Activated naive CD8-positive, alpha-beta T cell treated with anti-CD3 and anti-CD28 coated beads, Interleukin-2, amount 50 U/mL, for 24 hours (primary cell): ENCODE measurements at regions not wholly inside any gene's neighbourhood (a gene's known extent, or its start where the extent isn't known, plus 50 kb on each side); places are given as distances from the start of the nearest gene placed in this dataset.

Experiments
- ATAC-seq: fragments of 150-1000 bp; cut with Tn5 transposase; one replicate; pipeline ENCODE4 v1.10.0; 2021
- DNase-seq: peaks from one replicate; pipeline ENCODE4 v3.0.0; 2021
- H3K27ac Mint-ChIP-seq: one replicate; pipeline ENCODE4 v1.8.0; 2021; ENCODE audit warnings: mild to moderate bottlenecking, mixed read lengths
- H3K27me3 Mint-ChIP-seq: one replicate; pipeline ENCODE4 v1.8.0; 2021; ENCODE audit warnings: mixed read lengths
- H3K36me3 Mint-ChIP-seq: one replicate; pipeline ENCODE4 v1.8.0; 2021; ENCODE audit warnings: low read depth, mixed read lengths
- H3K4me1 Mint-ChIP-seq: one replicate; pipeline ENCODE4 v1.8.0; 2021; ENCODE audit warnings: mixed read lengths
- H3K4me3 Mint-ChIP-seq: one replicate; pipeline ENCODE4 v1.8.0; 2021; ENCODE audit warnings: mild to moderate bottlenecking, moderate library complexity, mixed read lengths
- H3K9me3 Mint-ChIP-seq: one replicate; pipeline ENCODE4 v1.8.0; 2021; ENCODE audit warnings: mixed read lengths

GRCh38 chr4:141432000-141432712 lies 204.2 kb upstream of the IL15 start:
- no peak overlapping the region for H3K27ac Mint-ChIP-seq
- no peaks in the 10 kb centered on the region for H3K36me3 Mint-ChIP-seq
- DNase-seq, result no peak
- H3K4me3 Mint-ChIP-seq, result no peak overlapping the region
- H3K4me1 Mint-ChIP-seq, result no peaks in the 10 kb centered on the region
- peaks cover 3% of the 10 kb centered on the region for H3K9me3 Mint-ChIP-seq
- H3K27me3 Mint-ChIP-seq, result no peaks in the 10 kb centered on the region
- no peak for ATAC-seq

GRCh38 chr4:141435446-141436225 lies 200.7 kb upstream of the IL15 start:
- Mint-ChIP-seq H3K27ac (no peak overlapping the region), H3K4me1 (no peaks in the 10 kb centered on the region), H3K36me3 (no peaks in the 10 kb centered on the region), H3K4me3 (no peak overlapping the region), H3K9me3 (peaks cover 3% of the 10 kb centered on the region), H3K27me3 (no peaks in the 10 kb centered on the region)
- DNase-seq (no peak), ATAC-seq (no peak)

- Mint-ChIP-seq H3K4me1 (no peaks in the 10 kb centered on the region), H3K27me3 (no peaks in the 10 kb centered on the region), H3K27ac (no peak overlapping the region), H3K36me3 (no peaks in the 10 kb centered on the region), H3K4me3 (no peak overlapping the region), H3K9me3 (no peaks in the 10 kb centered on the region)
- no peak for ATAC-seq
- DNase-seq, result no peak
Measured at GRCh38 chr4:141439223-141439622, 197.2 kb upstream of the IL15 start.

- no peaks in the 10 kb centered on the region for H3K27me3 Mint-ChIP-seq
- ATAC-seq (no peak), DNase-seq (no peak)
- H3K36me3 Mint-ChIP-seq, result no peaks in the 10 kb centered on the region
- H3K4me3 Mint-ChIP-seq, result no peak overlapping the region
- no peaks in the 10 kb centered on the region for H3K4me1 Mint-ChIP-seq
- peaks cover 4% of the 10 kb centered on the region for H3K9me3 Mint-ChIP-seq
- H3K27ac Mint-ChIP-seq, result no peak overlapping the region
Measured at GRCh38 chr4:141447761-141448160, 188.6 kb upstream of the IL15 start.

GRCh38 chr4:141448490-141448889 lies 187.9 kb upstream of the IL15 start:
- Mint-ChIP-seq H3K4me3 (no peak overlapping the region), H3K27me3 (no peaks in the 10 kb centered on the region), H3K27ac (no peak overlapping the region), H3K36me3 (no peaks in the 10 kb centered on the region), H3K4me1 (no peaks in the 10 kb centered on the region), H3K9me3 (peaks cover 4% of the 10 kb centered on the region)
- ATAC-seq (no peak), DNase-seq (no peak)

GRCh38 chr4:141449927-141450326 lies 186.5 kb upstream of the IL15 start:
- Mint-ChIP-seq H3K4me1 (no peaks in the 10 kb centered on the region), H3K27me3 (peaks cover 1% of the 10 kb centered on the region), H3K36me3 (no peaks in the 10 kb centered on the region), H3K4me3 (no peak overlapping the region), H3K27ac (no peak overlapping the region), H3K9me3 (peaks cover 4% of the 10 kb centered on the region)
- no peak for DNase-seq
- no peak for ATAC-seq

GRCh38 chr4:141455651-141456050 lies 180.7 kb upstream of the IL15 start:
- ATAC-seq (no peak), DNase-seq (no peak)
- H3K27ac Mint-ChIP-seq, result no peak overlapping the region
- no peak overlapping the region for H3K4me3 Mint-ChIP-seq
- H3K36me3 Mint-ChIP-seq, result no peaks in the 10 kb centered on the region
- peaks cover 4% of the 10 kb centered on the region for H3K27me3 Mint-ChIP-seq
- no peaks in the 10 kb centered on the region for H3K4me1 Mint-ChIP-seq
- peaks cover 2% of the 10 kb centered on the region for H3K9me3 Mint-ChIP-seq

- Mint-ChIP-seq H3K27me3 (peaks cover 4% of the 10 kb centered on the region), H3K4me1 (no peaks in the 10 kb centered on the region), H3K27ac (no peak overlapping the region), H3K9me3 (no peaks in the 10 kb centered on the region), H3K36me3 (no peaks in the 10 kb centered on the region), H3K4me3 (no peak overlapping the region)
- ATAC-seq (no peak), DNase-seq (no peak)
Measured at GRCh38 chr4:141457653-141458052, 178.7 kb upstream of the IL15 start.

GRCh38 chr4:141458501-141458900 lies 177.9 kb upstream of the IL15 start:
- Mint-ChIP-seq H3K4me1 (no peaks in the 10 kb centered on the region), H3K27ac (no peak overlapping the region), H3K4me3 (no peak overlapping the region), H3K36me3 (no peaks in the 10 kb centered on the region), H3K27me3 (peaks cover 4% of the 10 kb centered on the region), H3K9me3 (no peaks in the 10 kb centered on the region)
- ATAC-seq, result no peak
- no peak for DNase-seq

GRCh38 chr4:141459020-141459419 lies 177.4 kb upstream of the IL15 start:
- H3K27me3 Mint-ChIP-seq, result peaks cover 2% of the 10 kb centered on the region
- no peak overlapping the region for H3K4me3 Mint-ChIP-seq
- H3K4me1 Mint-ChIP-seq, result no peaks in the 10 kb centered on the region
- H3K36me3 Mint-ChIP-seq, result no peaks in the 10 kb centered on the region
- H3K27ac Mint-ChIP-seq, result no peak overlapping the region
- H3K9me3 Mint-ChIP-seq, result no peaks in the 10 kb centered on the region
- ATAC-seq (no peak), DNase-seq (no peak)

GRCh38 chr4:141462361-141462760 lies 174.0 kb upstream of the IL15 start:
- H3K27ac Mint-ChIP-seq, result no peak overlapping the region

GRCh38 chr4:141463678-141464077 lies 172.7 kb upstream of the IL15 start:
- no peaks in the 10 kb centered on the region for H3K4me1 Mint-ChIP-seq
- H3K4me3 Mint-ChIP-seq, result no peak overlapping the region
- no peak for DNase-seq
- H3K27me3 Mint-ChIP-seq, result peaks cover 2% of the 10 kb centered on the region
- no peaks in the 10 kb centered on the region for H3K9me3 Mint-ChIP-seq
- no peak overlapping the region for H3K27ac Mint-ChIP-seq
- H3K36me3 Mint-ChIP-seq, result no peaks in the 10 kb centered on the region
- ATAC-seq, result no peak

More at GRCh38 chr4:141462361-141462760, 174.0 kb upstream of the IL15 start:
- H3K4me3 Mint-ChIP-seq, result no peak overlapping the region
- no peaks in the 10 kb centered on the region for H3K36me3 Mint-ChIP-seq
- no peak for DNase-seq
- no peak for ATAC-seq
- H3K9me3 Mint-ChIP-seq, result no peaks in the 10 kb centered on the region
- peaks cover 4% of the 10 kb centered on the region for H3K27me3 Mint-ChIP-seq
- H3K4me1 Mint-ChIP-seq, result no peaks in the 10 kb centered on the region

GRCh38 chr4:141464366-141464765 lies 172.0 kb upstream of the IL15 start:
- Mint-ChIP-seq H3K4me3 (no peak overlapping the region), H3K4me1 (no peaks in the 10 kb centered on the region), H3K27ac (no peak overlapping the region), H3K27me3 (peaks cover 1% of the 10 kb centered on the region), H3K36me3 (no peaks in the 10 kb centered on the region), H3K9me3 (no peaks in the 10 kb centered on the region)
- ATAC-seq, result no peak
- no peak for DNase-seq

- DNase-seq (no peak), ATAC-seq (no peak)
- Mint-ChIP-seq H3K4me1 (no peaks in the 10 kb centered on the region), H3K4me3 (no peak overlapping the region), H3K27ac (no peak overlapping the region), H3K9me3 (no peaks in the 10 kb centered on the region), H3K27me3 (peaks cover 1% of the 10 kb centered on the region), H3K36me3 (no peaks in the 10 kb centered on the region)
Measured at GRCh38 chr4:141465171-141465570, 171.2 kb upstream of the IL15 start.

- Mint-ChIP-seq H3K36me3 (no peaks in the 10 kb centered on the region), H3K27ac (no peak overlapping the region), H3K4me3 (no peak overlapping the region), H3K4me1 (no peaks in the 10 kb centered on the region), H3K9me3 (no peaks in the 10 kb centered on the region), H3K27me3 (peaks cover 1% of the 10 kb centered on the region)
- ATAC-seq, result no peak
- DNase-seq, result no peak
Measured at GRCh38 chr4:141467225-141467624, 169.2 kb upstream of the IL15 start.
